ENCODE measurements at regions not wholly inside any gene's neighbourhood (a gene's known extent, or its start where the extent isn't known, plus 50 kb on each side); places are given as distances from the start of the nearest gene placed in this dataset.

GRCh38 chr17:5714993-5715392, 130.7 kb upstream of the NLRP1 start:
- TF ChIP-seq EZH2phosphoT487 (IDR thresholded peaks at IDR 0.05; ENCODE audit: low read length) (no peak), EZH2 (optimal IDR thresholded peaks at IDR 0.05; ENCODE audit: low read depth, low read length) (no peak)
- TF ChIP-seq, protein P1, sequence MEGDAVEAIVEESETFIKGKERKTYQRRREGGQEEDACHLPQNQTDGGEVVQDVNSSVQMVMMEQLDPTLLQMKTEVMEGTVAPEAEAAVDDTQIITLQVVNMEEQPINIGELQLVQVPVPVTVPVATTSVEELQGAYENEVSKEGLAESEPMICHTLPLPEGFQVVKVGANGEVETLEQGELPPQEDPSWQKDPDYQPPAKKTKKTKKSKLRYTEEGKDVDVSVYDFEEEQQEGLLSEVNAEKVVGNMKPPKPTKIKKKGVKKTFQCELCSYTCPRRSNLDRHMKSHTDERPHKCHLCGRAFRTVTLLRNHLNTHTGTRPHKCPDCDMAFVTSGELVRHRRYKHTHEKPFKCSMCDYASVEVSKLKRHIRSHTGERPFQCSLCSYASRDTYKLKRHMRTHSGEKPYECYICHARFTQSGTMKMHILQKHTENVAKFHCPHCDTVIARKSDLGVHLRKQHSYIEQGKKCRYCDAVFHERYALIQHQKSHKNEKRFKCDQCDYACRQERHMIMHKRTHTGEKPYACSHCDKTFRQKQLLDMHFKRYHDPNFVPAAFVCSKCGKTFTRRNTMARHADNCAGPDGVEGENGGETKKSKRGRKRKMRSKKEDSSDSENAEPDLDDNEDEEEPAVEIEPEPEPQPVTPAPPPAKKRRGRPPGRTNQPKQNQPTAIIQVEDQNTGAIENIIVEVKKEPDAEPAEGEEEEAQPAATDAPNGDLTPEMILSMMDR (IDR thresholded peaks at IDR 0.05; ENCODE audit: low read length): no peak
